Large intestine (tissue), 3 donors: ENCODE measurements at regions not wholly inside any gene's neighbourhood (a gene's known extent, or its start where the extent isn't known, plus 50 kb on each side); places are given as distances from the start of the nearest gene placed in this dataset.
"Not testable (repeated sequence)": the region's sequence is repeated elsewhere in the genome, so short reads cannot be mapped to it uniquely, and the experiment has no call there.

Experiments used
- DNase-seq, 2 donors: peaks; one replicate each; pipeline versions ENCODE4 v3.0.0 to v3.0.0-alpha.2; 2013
- H3K27ac ChIP-seq: one replicate; pipeline ENCODE4 v1.5.1; 2013; ENCODE audit warnings: low read length
- H3K27me3 ChIP-seq: 2 replicates; pipeline ENCODE4 v1.6.1; 2013; ENCODE audit warnings: low read length; ENCODE audit not compliant: control insufficient read depth, insufficient read depth
- H3K36me3 ChIP-seq: 2 replicates; pipeline ENCODE4 v1.6.1; 2013; ENCODE audit warnings: low read length; ENCODE audit not compliant: control insufficient read depth, insufficient read depth
- H3K4me1 ChIP-seq: one replicate; pipeline ENCODE4 v1.6.1; 2013; ENCODE audit warnings: low read length; ENCODE audit not compliant: control insufficient read depth, insufficient read depth
- H3K4me3 ChIP-seq: one replicate; pipeline ENCODE4 v1.5.1; 2013; ENCODE audit warnings: low read length
- H3K9me3 ChIP-seq: one replicate; pipeline ENCODE4 v1.6.1; 2013; ENCODE audit warnings: mild to moderate bottlenecking, low read depth, low read length, moderate library complexity; ENCODE audit not compliant: control insufficient read depth
- WGBS: methylation state at CpG from one replicate; pipeline ENCODE4 v1.1.5; 2013; ENCODE audit warnings: low lambda C conversion rate; ENCODE audit not compliant: insufficient coverage; 5-methylcytosine and 5-hydroxymethylcytosine counted together

DNA sequence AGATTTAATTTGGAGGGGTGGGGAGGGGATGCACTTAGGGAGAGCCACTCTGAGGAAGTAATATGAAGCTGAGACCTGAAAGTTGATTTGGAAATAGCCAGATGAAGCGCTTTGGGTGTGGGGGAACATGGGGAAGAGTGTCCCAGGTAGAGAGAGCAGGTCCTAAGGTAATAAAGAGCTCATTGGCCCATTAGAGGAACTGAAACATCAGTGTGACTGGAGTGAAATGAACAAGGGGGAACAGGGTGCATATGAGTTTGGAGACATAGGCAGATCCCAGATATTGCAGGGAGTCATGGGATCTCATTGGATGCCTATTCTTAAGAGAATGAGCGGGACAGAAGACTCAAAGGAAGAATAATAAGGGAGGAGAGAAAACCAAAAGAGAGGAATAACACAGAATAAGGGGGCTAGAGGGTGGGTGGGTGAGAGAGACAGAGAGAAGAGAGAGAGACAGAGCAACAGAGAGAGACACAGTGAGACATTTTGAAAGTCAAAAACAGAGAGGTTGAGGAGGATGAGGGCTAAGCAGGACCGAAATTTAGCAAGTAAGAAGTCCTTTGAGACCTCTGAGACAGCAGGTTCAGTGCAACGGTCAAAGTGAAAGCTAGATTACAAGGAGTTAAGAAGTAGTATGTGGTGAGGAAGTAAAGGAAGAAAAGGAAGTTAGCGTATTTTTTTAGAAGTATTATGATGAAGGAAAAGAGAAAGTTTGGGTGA lies 54.1 kb upstream of the NOTCH2NLA start:
- not testable (repeated sequence) for DNase-seq, H3K4me3 ChIP-seq, H3K4me1 ChIP-seq, H3K27ac ChIP-seq, H3K36me3 ChIP-seq, H3K9me3 ChIP-seq, H3K27me3 ChIP-seq
- no CpG with 5 or more reads among the region's 5 CpGs for WGBS

DNA sequence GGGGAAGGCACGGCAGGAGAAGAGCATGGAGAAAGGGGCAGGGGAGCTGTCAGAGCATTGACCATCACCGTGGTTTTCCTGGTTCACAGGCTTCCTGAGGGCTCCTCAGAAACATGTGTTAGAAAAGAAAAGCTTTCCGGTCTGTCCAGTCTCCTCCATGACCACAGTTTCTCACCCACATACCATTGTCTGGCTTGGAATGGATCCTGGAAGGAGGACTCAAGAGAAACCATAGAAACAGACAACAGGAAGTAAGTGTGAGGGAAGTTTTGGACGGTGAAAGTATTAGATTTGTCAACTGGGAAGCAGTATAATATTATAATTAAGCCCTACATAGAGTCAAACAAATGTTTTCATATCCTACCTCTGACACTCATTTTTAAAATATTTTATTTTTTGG lies 52.7 kb upstream of the NOTCH2NLA start:
- not testable (repeated sequence) for H3K4me3 ChIP-seq, H3K36me3 ChIP-seq, H3K9me3 ChIP-seq, DNase-seq, H3K27me3 ChIP-seq, H3K4me1 ChIP-seq, H3K27ac ChIP-seq
- WGBS = no CpG with 5 or more reads among the region's 4 CpGs

DNA sequence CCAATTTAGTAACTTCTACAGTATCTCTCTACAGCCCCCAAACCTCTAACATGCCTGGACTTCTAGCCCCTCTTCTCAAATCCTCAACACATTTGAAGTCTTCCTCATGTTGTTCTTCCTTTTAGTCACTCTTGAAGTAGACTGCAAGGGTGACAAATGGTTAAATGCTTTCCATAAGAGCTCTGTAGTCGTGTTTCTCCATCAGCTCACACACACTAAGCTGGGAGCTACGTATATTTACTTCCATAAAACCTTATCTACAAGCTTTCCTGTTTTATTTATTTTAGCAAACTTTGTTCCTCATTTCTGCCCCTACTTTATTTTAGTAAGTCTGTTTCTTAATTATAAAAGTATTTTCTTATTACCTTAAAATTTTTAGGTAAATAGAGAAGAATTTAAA lies 49.9 kb upstream of the NOTCH2NLA start:
- H3K36me3 ChIP-seq, H3K27me3 ChIP-seq, H3K27ac ChIP-seq, DNase-seq, H3K9me3 ChIP-seq, H3K4me1 ChIP-seq, H3K4me3 ChIP-seq: not testable (repeated sequence)
- no CpG with 5 or more reads among the region's 2 CpGs for WGBS
